ENCODE measurements at regions not wholly inside any gene's neighbourhood (a gene's known extent, or its start where the extent isn't known, plus 50 kb on each side); places are given as distances from the start of the nearest gene placed in this dataset.

- TF ChIP-seq POLR2A (IDR thresholded peaks at IDR 0.05) (no peak), CTCF (IDR thresholded peaks at IDR 0.05) (no peak)
Observed at GRCh38 chr2:12506846-12507245, 209.9 kb upstream of the TRIB2 start.

Data from right lobe of liver (tissue), 4 donors.